Panc1 (cell line): ENCODE measurements at regions not wholly inside any gene's neighbourhood (a gene's known extent, or its start where the extent isn't known, plus 50 kb on each side); places are given as distances from the start of the nearest gene placed in this dataset.

ENCODE experiments used
- ATAC-seq: fragments of 200-7000 bp; cut with Tn5 transposase; 2 replicates; pipeline ENCODE4 v1.9.1; 2020; ENCODE audit warnings: mild to moderate bottlenecking, moderate library complexity
- BruUV-seq: library from RNA; stranded (reverse); fragments of 400-500 nt; replicated peaks from 2 replicates; lab custom pipeline; 2021; lab: Mats Ljungman, UMichigan
- CTCF ChIA-PET: fragments of 300-600 bp; sonication (Branson Sonifier 250); formaldehyde crosslinking; loops from one replicate; lab custom pipeline; 2022; ENCODE audit warnings: antibody characterized with exemption; lab: Charles Lee
- POLR2A ChIA-PET: fragments of 300-600 bp; sonication (Branson Sonifier 250); formaldehyde crosslinking; loops from one replicate; lab custom pipeline; 2022; ENCODE audit warnings: antibody characterized with exemption; lab: Charles Lee
- DNase-seq: peaks from one replicate; pipeline ENCODE4 v3.0.0-alpha.2; 2010; ENCODE audit warnings: low read depth, low spot score
- H3K27ac ChIP-seq: 2 replicates; pipeline ENCODE4 v1.5.1; 2011; ENCODE audit warnings: mild to moderate bottlenecking, low read length, inconsistent platforms
- H3K27me3 ChIP-seq: fragments of 200-500 bp; sonication (Bioruptor generic); 2 replicates; pipeline ENCODE4 v1.6.0; 2014; ENCODE audit warnings: low read length, inconsistent platforms; ENCODE audit not compliant: control insufficient read depth, insufficient read depth
- H3K36me3 ChIP-seq: fragments of 200-500 bp; sonication (Bioruptor generic); 2 replicates; pipeline ENCODE4 v1.5.1; 2014; ENCODE audit warnings: inconsistent platforms, mild to moderate bottlenecking, low read length, moderate library complexity; ENCODE audit not compliant: control insufficient read depth, insufficient read depth
- H3K4me1 ChIP-seq: 2 replicates; pipeline ENCODE4 v1.5.1; 2011; ENCODE audit warnings: inconsistent platforms, mild to moderate bottlenecking, low read length, moderate library complexity; ENCODE audit not compliant: control insufficient read depth, insufficient read depth
- H3K4me3 ChIP-seq, 2 experiments: 2 replicates each; pipeline ENCODE4 v1.5.1; 2011 to 2012; ENCODE audit warnings: low read depth in 2 of 2, low read length in 2 of 2, mild to moderate bottlenecking in 2 of 2, inconsistent platforms in 1 of 2, moderate library complexity in 1 of 2
- H3K9me3 ChIP-seq: fragments of 200-500 bp; sonication (Bioruptor generic); 2 replicates; pipeline ENCODE4 v1.5.1; 2014; ENCODE audit warnings: low read depth, mild to moderate bottlenecking, inconsistent platforms, low read length, moderate library complexity; ENCODE audit not compliant: control insufficient read depth, insufficient read depth
- POLR2AphosphoS5 ChIP-seq: IDR thresholded peaks from 2 replicates; pipeline ENCODE4 v1.6.1; 2012; ENCODE audit warnings: mild to moderate bottlenecking, low read depth, low read length, moderate library complexity
- SIN3A ChIP-seq: IDR thresholded peaks from 2 replicates; pipeline ENCODE4 v1.6.1; 2012; ENCODE audit warnings: low read depth, mild to moderate bottlenecking, low read length, moderate library complexity, borderline replicate concordance; ENCODE audit not compliant: insufficient read depth
- TCF7L2 ChIP-seq: IDR thresholded peaks from 2 replicates; pipeline ENCODE4 v1.6.1; 2011; ENCODE audit warnings: mild to moderate bottlenecking, low read depth, low read length, inconsistent platforms
- in situ Hi-C: cut with HindIII; loops from 2 replicates; pipeline ENCODE4 v1.10.0; 2016; ENCODE audit warnings: low sequenced_read_pairs, low pct_unique_long_range_greater_than_20kb
- intact Hi-C: fragments of 100-400 bp; cut with micrococcal nuclease; formaldehyde crosslinking; loops from one replicate; pipeline ENCODE4 v1.10.0; 2022; ENCODE audit not compliant: unreplicated experiment
- TF ChIP-seq, protein P1 (sequence below), 2 experiments: IDR thresholded peaks; 2 replicates each; pipeline ENCODE4 v1.6.1; 2011 to 2012; ENCODE audit warnings: low read depth in 2 of 2, control low read depth in 1 of 2, low read length in 1 of 2, mild to moderate bottlenecking in 1 of 2, moderate library complexity in 1 of 2; ENCODE audit not compliant: insufficient read depth in 1 of 2
- TF ChIP-seq, protein P2 (sequence below): fragments of 450-650 bp; IDR thresholded peaks from 2 replicates; pipeline ENCODE4 v1.5.1; 2017; ENCODE audit warnings: mild to moderate bottlenecking

DNA sequence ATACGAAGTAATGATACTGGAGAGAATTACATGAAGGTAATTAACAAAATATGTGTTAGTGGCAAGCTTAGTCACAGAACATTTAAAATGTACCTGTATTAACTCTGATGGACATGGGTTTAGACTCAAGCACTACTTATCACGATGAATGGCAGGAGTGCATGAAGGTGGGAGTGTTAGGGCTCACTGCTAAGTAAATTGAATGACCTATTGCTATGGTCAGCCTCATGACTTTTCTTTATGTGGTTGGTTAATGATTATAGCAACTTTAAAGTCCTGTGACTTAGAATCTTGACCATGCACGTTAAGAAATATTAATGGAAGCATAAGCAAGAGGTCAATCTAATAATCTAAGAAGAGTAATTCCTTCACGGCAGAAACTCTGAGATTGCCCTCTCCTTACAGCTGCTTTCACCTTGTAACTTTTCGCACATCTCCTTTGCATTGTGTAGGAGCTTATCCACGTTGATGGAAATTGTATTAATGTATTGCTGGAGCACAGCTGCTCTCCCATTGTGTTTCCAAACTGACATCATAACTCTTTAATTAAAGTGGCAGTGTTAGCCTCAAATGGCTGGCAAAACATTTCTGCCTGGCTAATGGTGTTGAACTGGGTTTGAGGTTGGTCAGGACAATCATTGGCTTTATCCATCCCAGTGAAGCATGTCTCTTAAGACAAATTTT lies 114.5 kb downstream of the RXFP2 start:
- BruUV-seq: no TSS peak
- no peaks in the 10 kb centered on the region for H3K36me3 ChIP-seq
- ATAC-seq (no peak), DNase-seq (no peak)
- H3K4me1 ChIP-seq: no peaks in the 10 kb centered on the region
- intact Hi-C loops: no loop called here
- no peaks in the 10 kb centered on the region for H3K27me3 ChIP-seq
- ChIA-PET CTCF (no interaction called here), POLR2A (no interaction called here)
- H3K4me3 ChIP-seq: no peak overlapping the region
- no peak overlapping the region for H3K27ac ChIP-seq
- in situ Hi-C loops: no loop called here
- TF ChIP-seq SIN3A (no peak), TCF7L2 (no peak), POLR2AphosphoS5 (no peak)
- TF ChIP-seq, protein P1, sequence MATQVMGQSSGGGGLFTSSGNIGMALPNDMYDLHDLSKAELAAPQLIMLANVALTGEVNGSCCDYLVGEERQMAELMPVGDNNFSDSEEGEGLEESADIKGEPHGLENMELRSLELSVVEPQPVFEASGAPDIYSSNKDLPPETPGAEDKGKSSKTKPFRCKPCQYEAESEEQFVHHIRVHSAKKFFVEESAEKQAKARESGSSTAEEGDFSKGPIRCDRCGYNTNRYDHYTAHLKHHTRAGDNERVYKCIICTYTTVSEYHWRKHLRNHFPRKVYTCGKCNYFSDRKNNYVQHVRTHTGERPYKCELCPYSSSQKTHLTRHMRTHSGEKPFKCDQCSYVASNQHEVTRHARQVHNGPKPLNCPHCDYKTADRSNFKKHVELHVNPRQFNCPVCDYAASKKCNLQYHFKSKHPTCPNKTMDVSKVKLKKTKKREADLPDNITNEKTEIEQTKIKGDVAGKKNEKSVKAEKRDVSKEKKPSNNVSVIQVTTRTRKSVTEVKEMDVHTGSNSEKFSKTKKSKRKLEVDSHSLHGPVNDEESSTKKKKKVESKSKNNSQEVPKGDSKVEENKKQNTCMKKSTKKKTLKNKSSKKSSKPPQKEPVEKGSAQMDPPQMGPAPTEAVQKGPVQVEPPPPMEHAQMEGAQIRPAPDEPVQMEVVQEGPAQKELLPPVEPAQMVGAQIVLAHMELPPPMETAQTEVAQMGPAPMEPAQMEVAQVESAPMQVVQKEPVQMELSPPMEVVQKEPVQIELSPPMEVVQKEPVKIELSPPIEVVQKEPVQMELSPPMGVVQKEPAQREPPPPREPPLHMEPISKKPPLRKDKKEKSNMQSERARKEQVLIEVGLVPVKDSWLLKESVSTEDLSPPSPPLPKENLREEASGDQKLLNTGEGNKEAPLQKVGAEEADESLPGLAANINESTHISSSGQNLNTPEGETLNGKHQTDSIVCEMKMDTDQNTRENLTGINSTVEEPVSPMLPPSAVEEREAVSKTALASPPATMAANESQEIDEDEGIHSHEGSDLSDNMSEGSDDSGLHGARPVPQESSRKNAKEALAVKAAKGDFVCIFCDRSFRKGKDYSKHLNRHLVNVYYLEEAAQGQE (IDR thresholded peaks at IDR 0.05; ENCODE audit: insufficient read depth in 1 of 2, low read depth in 2 of 2, low read length in 1 of 2): no peak
- TF ChIP-seq, protein P2, sequence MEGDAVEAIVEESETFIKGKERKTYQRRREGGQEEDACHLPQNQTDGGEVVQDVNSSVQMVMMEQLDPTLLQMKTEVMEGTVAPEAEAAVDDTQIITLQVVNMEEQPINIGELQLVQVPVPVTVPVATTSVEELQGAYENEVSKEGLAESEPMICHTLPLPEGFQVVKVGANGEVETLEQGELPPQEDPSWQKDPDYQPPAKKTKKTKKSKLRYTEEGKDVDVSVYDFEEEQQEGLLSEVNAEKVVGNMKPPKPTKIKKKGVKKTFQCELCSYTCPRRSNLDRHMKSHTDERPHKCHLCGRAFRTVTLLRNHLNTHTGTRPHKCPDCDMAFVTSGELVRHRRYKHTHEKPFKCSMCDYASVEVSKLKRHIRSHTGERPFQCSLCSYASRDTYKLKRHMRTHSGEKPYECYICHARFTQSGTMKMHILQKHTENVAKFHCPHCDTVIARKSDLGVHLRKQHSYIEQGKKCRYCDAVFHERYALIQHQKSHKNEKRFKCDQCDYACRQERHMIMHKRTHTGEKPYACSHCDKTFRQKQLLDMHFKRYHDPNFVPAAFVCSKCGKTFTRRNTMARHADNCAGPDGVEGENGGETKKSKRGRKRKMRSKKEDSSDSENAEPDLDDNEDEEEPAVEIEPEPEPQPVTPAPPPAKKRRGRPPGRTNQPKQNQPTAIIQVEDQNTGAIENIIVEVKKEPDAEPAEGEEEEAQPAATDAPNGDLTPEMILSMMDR: no peak
- H3K9me3 ChIP-seq: no peaks in the 10 kb centered on the region

DNA sequence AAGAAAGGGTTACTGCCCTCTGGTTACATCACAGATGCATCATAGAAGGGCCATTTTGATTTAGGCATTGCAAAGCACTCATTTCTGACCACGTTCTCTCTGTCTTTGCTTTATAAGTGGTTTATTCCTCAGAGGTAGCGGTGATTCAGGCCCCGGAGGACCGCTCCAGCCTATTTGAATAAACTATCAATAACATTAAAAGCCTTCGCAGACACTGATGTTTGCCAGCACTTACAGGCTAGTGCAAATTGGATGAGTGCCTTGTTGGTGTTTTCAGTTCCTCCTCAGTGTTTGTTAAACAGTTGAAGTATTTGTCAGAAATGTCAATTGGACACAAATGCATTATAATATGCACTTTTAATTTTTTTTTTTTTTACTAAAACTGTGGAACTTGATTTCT lies 120.2 kb downstream of the RXFP2 start:
- TF ChIP-seq, protein P1 (IDR thresholded peaks at IDR 0.05; ENCODE audit: insufficient read depth in 1 of 2, low read depth in 2 of 2, low read length in 1 of 2): no peak
- TF ChIP-seq POLR2AphosphoS5 (no peak), SIN3A (no peak), TCF7L2 (no peak)
- TF ChIP-seq, protein P2: no peak
- CTCF ChIA-PET: no interaction called here
- DNase-seq: no peak
- no TSS peak for BruUV-seq
- Histone ChIP-seq H3K27me3 (no peaks in the 10 kb centered on the region), H3K36me3 (no peaks in the 10 kb centered on the region), H3K4me3 (no peak overlapping the region), H3K9me3 (no peaks in the 10 kb centered on the region), H3K27ac (no peak overlapping the region), H3K4me1 (no peaks in the 10 kb centered on the region)
- POLR2A ChIA-PET: no interaction called here
- intact Hi-C loops: no loop called here
- no peak for ATAC-seq
- in situ Hi-C loops: no loop called here
